Kidney (tissue), 13 donors: ENCODE measurements at regions not wholly inside any gene's neighbourhood (a gene's known extent, or its start where the extent isn't known, plus 50 kb on each side); places are given as distances from the start of the nearest gene placed in this dataset.

ENCODE experiments used
- DNase-seq, 5 donors: peaks; one replicate each; pipeline ENCODE4 v3.0.0-alpha.2; 2013 to 2020
- FAIRE-seq: peaks from 2 replicates; lab custom pipeline; 2012; peaks lifted over from hg19 to GRCh38; lab: Jason Lieb, UNC
- H3K27ac ChIP-seq, 2 donors: one replicate each; pipeline ENCODE4 v1.7.0; 2013; ENCODE audit warnings: low read depth in 2 of 2, low read length in 2 of 2, inconsistent platforms in 1 of 2
- H3K27me3 ChIP-seq: one replicate; pipeline ENCODE4 v1.7.1; 2013; ENCODE audit warnings: low read length, inconsistent platforms; ENCODE audit not compliant: control insufficient read depth, insufficient read depth
- H3K36me3 ChIP-seq, 3 donors: one replicate each; pipeline versions ENCODE4 v1.7.0 to v1.7.1; 2013; ENCODE audit warnings: low read length in 3 of 3, control low read depth in 1 of 3, inconsistent platforms in 1 of 3; ENCODE audit not compliant: insufficient read depth in 3 of 3, control insufficient read depth in 2 of 3
- H3K4me1 ChIP-seq, 3 donors: one replicate each; pipeline versions ENCODE4 v1.7.0 to v1.7.1; 2013; ENCODE audit warnings: low read length in 3 of 3, inconsistent platforms in 1 of 3, low read depth in 1 of 3; ENCODE audit not compliant: control insufficient read depth in 2 of 3, insufficient read depth in 2 of 3
- H3K4me3 ChIP-seq, 3 donors: one replicate each; pipeline versions ENCODE4 v1.7.0 to v1.8.1; 2013; ENCODE audit warnings: low read length in 3 of 3, control low read depth in 1 of 3, inconsistent platforms in 1 of 3
- H3K9ac ChIP-seq, 3 donors: one replicate each; pipeline versions ENCODE4 v1.7.0 to v1.7.1; 2013; ENCODE audit warnings: low read length in 3 of 3, control low read depth in 1 of 3, inconsistent platforms in 1 of 3
- H3K9me3 ChIP-seq, 3 donors: one replicate each; pipeline versions ENCODE4 v1.7.0 to v1.7.1; 2013; ENCODE audit warnings: low read length in 3 of 3, control low read depth in 1 of 3, inconsistent platforms in 1 of 3; ENCODE audit not compliant: control insufficient read depth in 2 of 3, insufficient read depth in 1 of 3
- CTCF ChIP-seq: IDR thresholded peaks from 3 replicates; pipeline ENCODE4 v1.5.1; 2012; ENCODE audit warnings: mild to moderate bottlenecking, moderate library complexity, borderline replicate concordance; ENCODE audit not compliant: insufficient read depth; ENCODE audit errors: extremely low read depth
- intact Hi-C: fragments of 100-400 bp; cut with DNase I; formaldehyde crosslinking; loops from one replicate; pipeline ENCODE4 v1.11.1; 2022
- donor health status: control.
- donor health status: control.
- donor health status: control.
- donor health status: control.
- donor health status: control.
- donor health status: DM: yes; HTN: yes; CAD: no.
- donor health status: Normal renal cell carcinoma (clear cell type).

GRCh38 chr10:3475367-3475766, 302.8 kb upstream of the PITRM1 start:
- Histone ChIP-seq H3K9me3 (no peaks in the 10 kb centered on the region), H3K4me1 (peaks cover 4 to 10% (median 4%) of the 10 kb centered on the region in 3 donors), H3K27ac (no peak overlapping the region), H3K9ac (no peak overlapping the region), H3K4me3 (no peak overlapping the region), H3K27me3 (no peaks in the 10 kb centered on the region), H3K36me3 (no peaks in the 10 kb centered on the region)
- TF ChIP-seq CTCF = no peak
- intact Hi-C loops = no loop called here
- FAIRE-seq (no peak), DNase-seq (no peak)

- no peaks in the 10 kb centered on the region for H3K36me3 ChIP-seq
- peaks cover 4 to 15% (median 9%) of the 10 kb centered on the region in 3 donors for H3K4me1 ChIP-seq
- no peaks in the 10 kb centered on the region for H3K9me3 ChIP-seq
- H3K27me3 ChIP-seq = no peaks in the 10 kb centered on the region
- DNase-seq (no peak), FAIRE-seq (no peak)
- intact Hi-C loops = no loop called here
- no peak overlapping the region for H3K27ac ChIP-seq
- TF ChIP-seq CTCF = no peak
- no peak overlapping the region for H3K9ac ChIP-seq
- no peak overlapping the region for H3K4me3 ChIP-seq
Measured at GRCh38 chr10:3474266-3474665, 301.7 kb upstream of the PITRM1 start.

GRCh38 chr10:3473271-3473670, 300.7 kb upstream of the PITRM1 start:
- intact Hi-C loops = no loop called here
- Histone ChIP-seq H3K36me3 (no peaks in the 10 kb centered on the region), H3K9ac (peak overlapping the region in 1 of 3 donors; percentile 63), H3K4me3 (no peak overlapping the region), H3K27me3 (no peaks in the 10 kb centered on the region), H3K27ac (no peak overlapping the region), H3K9me3 (no peaks in the 10 kb centered on the region), H3K4me1 (peaks cover 4 to 21% (median 14%) of the 10 kb centered on the region in 3 donors)
- no peak for FAIRE-seq
- DNase-seq = peak in 1 of 5 donors; percentile 71
- TF ChIP-seq CTCF = no peak
